ENCODE measurements at regions not wholly inside any gene's neighbourhood (a gene's known extent, or its start where the extent isn't known, plus 50 kb on each side); places are given as distances from the start of the nearest gene placed in this dataset.

DNA sequence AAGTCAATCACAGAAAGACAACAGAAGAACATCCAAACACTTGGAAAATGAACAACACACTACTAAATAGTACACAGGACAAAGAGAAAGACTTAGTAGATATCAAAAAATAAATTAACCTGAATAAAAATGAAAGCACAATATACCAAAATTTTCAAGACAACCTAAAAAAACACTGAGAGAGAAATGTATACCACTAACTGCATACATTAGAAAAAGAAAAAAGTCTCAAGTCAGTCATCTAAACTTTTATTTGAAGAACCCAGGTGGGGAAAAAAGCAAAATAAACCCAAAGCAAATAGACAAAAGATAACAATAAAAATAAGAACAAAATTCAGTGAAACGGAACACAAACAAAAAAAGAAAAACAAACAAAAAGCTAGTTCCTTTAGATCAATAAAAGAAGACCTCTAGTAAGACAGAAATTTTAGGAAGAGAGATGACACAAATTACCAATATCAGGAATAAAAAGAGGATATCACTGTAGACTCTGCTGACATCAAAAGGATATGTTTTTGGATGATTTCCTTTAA is 172.8 kb downstream of the TRIM27 start:
- Mint-ChIP-seq H3K4me3 (no peak overlapping the region), H3K27ac (no peak overlapping the region), H3K36me3 (peaks cover 0 to 4% of the 10 kb centered on the region in 2 donors), H3K27me3 (peaks cover 35 to 41% of the 10 kb centered on the region in 2 donors), H3K4me1 (no peaks in the 10 kb centered on the region), H3K9me3 (peaks cover 6 to 41% (median 33%) of the 10 kb centered on the region in 8 donors)
- ChIA-PET CTCF (ENCODE audit: partially characterized antibody) (no interaction called here), POLR2A (ENCODE audit: partially characterized antibody) (no interaction called here)
- H3K4me3 ChIP-seq (ENCODE audit: low read length in 2 of 2) = no peak overlapping the region
- no peaks in the 10 kb centered on the region for H3K9me3 ChIP-seq (ENCODE audit: control insufficient read depth in 1 of 2, low read length in 2 of 2)
- H3K36me3 ChIP-seq (ENCODE audit: insufficient read depth, low read length) = no peaks in the 10 kb centered on the region
- H3K27me3 ChIP-seq (ENCODE audit: insufficient read depth, low read length) = peaks cover 6% of the 10 kb centered on the region
- intact Hi-C loops (cut with micrococcal nuclease) = no loop called here
- DNase-seq = no peak
- no peaks in the 10 kb centered on the region for H3K4me1 ChIP-seq (ENCODE audit: insufficient read depth, low read length)
- no peak overlapping the region for H3K27ac ChIP-seq (ENCODE audit: low read depth, low read length)

- H3K9me3 Mint-ChIP-seq = peaks cover 6 to 39% (median 31%) of the 10 kb centered on the region in 8 donors
- Histone ChIP-seq H3K4me1 (ENCODE audit: insufficient read depth, low read length) (no peaks in the 10 kb centered on the region), H3K36me3 (ENCODE audit: insufficient read depth, low read length) (no peaks in the 10 kb centered on the region), H3K4me3 (ENCODE audit: low read length in 2 of 2) (no peak overlapping the region), H3K27ac (ENCODE audit: low read depth, low read length) (no peak overlapping the region), H3K27me3 (ENCODE audit: insufficient read depth, low read length) (peaks cover 6% of the 10 kb centered on the region), H3K9me3 (ENCODE audit: control insufficient read depth in 1 of 2, low read length in 2 of 2) (no peaks in the 10 kb centered on the region)
- ChIA-PET CTCF (ENCODE audit: partially characterized antibody) (no interaction called here), POLR2A (ENCODE audit: partially characterized antibody) (no interaction called here)
- intact Hi-C loops (cut with micrococcal nuclease) = no loop called here
- no peaks in the 10 kb centered on the region for H3K4me1 Mint-ChIP-seq
- peaks cover 35 to 38% of the 10 kb centered on the region in 2 donors for H3K27me3 Mint-ChIP-seq
- no peak for DNase-seq
- no peak overlapping the region for H3K4me3 Mint-ChIP-seq
- H3K36me3 Mint-ChIP-seq = peaks cover 0 to 4% of the 10 kb centered on the region in 2 donors
- no peak overlapping the region for H3K27ac Mint-ChIP-seq
These were observed 172.3 kb downstream of the TRIM27 start for GRCh38 chr6:28751514-28751913.

DNA sequence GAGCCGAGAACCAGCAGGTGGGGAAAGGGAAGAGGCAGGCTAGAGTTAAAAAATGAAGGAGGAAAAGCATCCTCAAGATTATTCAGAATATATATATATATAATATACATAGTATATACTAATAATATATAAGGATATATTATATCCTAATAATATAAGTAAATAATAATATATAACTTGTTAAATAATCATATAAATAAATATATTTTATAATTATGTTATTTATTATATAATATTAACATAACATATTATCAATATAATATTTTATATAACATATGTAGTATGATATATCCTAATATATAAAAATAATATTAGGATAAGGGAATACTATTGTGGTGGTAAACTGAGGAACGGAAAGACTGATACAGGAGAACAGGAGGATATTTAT is 171.8 kb downstream of the TRIM27 start:
- Mint-ChIP-seq H3K36me3 (peaks cover 0 to 4% of the 10 kb centered on the region in 2 donors), H3K4me1 (no peaks in the 10 kb centered on the region), H3K9me3 (peaks cover 6 to 38% (median 31%) of the 10 kb centered on the region in 8 donors), H3K27me3 (peaks cover 37 to 39% of the 10 kb centered on the region in 2 donors), H3K27ac (no peak overlapping the region), H3K4me3 (no peak overlapping the region)
- Histone ChIP-seq H3K4me1 (ENCODE audit: insufficient read depth, low read length) (no peaks in the 10 kb centered on the region), H3K9me3 (ENCODE audit: control insufficient read depth in 1 of 2, low read length in 2 of 2) (no peaks in the 10 kb centered on the region), H3K27me3 (ENCODE audit: insufficient read depth, low read length) (peaks cover 6% of the 10 kb centered on the region), H3K27ac (ENCODE audit: low read depth, low read length) (no peak overlapping the region), H3K36me3 (ENCODE audit: insufficient read depth, low read length) (no peaks in the 10 kb centered on the region), H3K4me3 (ENCODE audit: low read length in 2 of 2) (no peak overlapping the region)
- ChIA-PET CTCF (ENCODE audit: partially characterized antibody) (no interaction called here), POLR2A (ENCODE audit: partially characterized antibody) (no interaction called here)
- no peak for DNase-seq
- intact Hi-C loops (cut with micrococcal nuclease) = no loop called here

DNA sequence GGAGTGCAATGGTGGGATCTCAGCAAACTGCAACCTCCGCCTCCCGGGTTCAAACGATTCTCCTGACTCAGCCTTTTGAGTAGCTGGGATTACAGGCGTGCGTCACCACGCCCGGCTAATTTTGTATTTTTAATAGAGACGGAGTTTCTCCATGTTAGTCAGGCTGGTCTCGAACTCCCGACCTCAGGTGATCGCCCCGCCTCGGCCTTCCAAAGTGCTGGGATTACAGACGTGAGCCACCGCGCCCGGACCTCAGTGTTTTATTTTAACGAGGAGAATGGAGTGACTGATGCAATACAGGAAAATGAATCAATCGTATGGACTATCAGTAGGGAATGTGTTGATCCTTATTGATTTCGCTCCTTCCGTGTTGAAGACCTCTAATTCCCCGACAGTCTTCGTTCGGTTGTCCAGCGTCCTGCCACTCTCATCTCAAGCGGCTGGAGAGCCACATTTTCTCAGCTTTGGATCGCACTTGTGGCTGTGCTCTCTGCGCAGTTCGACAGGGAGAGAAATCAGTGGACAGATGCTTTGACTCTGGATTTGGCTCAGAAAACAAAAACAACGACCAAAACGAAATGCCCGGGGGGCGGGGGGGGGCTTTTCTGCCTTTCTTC is 166.2 kb downstream of the TRIM27 start:
- ChIA-PET CTCF (ENCODE audit: partially characterized antibody) (no interaction called here), POLR2A (ENCODE audit: partially characterized antibody) (no interaction called here)
- intact Hi-C loops (cut with micrococcal nuclease) = no loop called here
- peaks cover 36 to 39% of the 10 kb centered on the region in 2 donors for H3K27me3 Mint-ChIP-seq
- H3K36me3 ChIP-seq (ENCODE audit: insufficient read depth, low read length) = no peaks in the 10 kb centered on the region
- H3K27me3 ChIP-seq (ENCODE audit: insufficient read depth, low read length) = peaks cover 4% of the 10 kb centered on the region
- H3K9me3 Mint-ChIP-seq = peaks cover 0 to 11% (median 4%) of the 10 kb centered on the region in 8 donors
- no peak overlapping the region for H3K27ac Mint-ChIP-seq
- H3K9me3 ChIP-seq (ENCODE audit: control insufficient read depth in 1 of 2, low read length in 2 of 2) = no peaks in the 10 kb centered on the region
- H3K4me3 Mint-ChIP-seq = no peak overlapping the region
- H3K36me3 Mint-ChIP-seq = no peaks in the 10 kb centered on the region
- no peak overlapping the region for H3K27ac ChIP-seq (ENCODE audit: low read depth, low read length)
- H3K4me3 ChIP-seq (ENCODE audit: low read length in 2 of 2) = no peak overlapping the region
- no peaks in the 10 kb centered on the region for H3K4me1 ChIP-seq (ENCODE audit: insufficient read depth, low read length)
- DNase-seq = no peak
- H3K4me1 Mint-ChIP-seq = peaks cover 0 to 2% (median 0%) of the 10 kb centered on the region in 4 donors

GRCh38 chr6:28758046-28758817 is 165.6 kb downstream of the TRIM27 start:
- H3K4me1 Mint-ChIP-seq = peaks cover 0 to 2% (median 0%) of the 10 kb centered on the region in 4 donors
- DNase-seq = no peak
- no peaks in the 10 kb centered on the region for H3K4me1 ChIP-seq (ENCODE audit: insufficient read depth, low read length)
- peaks cover 4% of the 10 kb centered on the region for H3K27me3 ChIP-seq (ENCODE audit: insufficient read depth, low read length)
- H3K4me3 ChIP-seq (ENCODE audit: low read length in 2 of 2) = no peak overlapping the region
- H3K36me3 ChIP-seq (ENCODE audit: insufficient read depth, low read length) = no peaks in the 10 kb centered on the region
- H3K9me3 ChIP-seq (ENCODE audit: control insufficient read depth in 1 of 2, low read length in 2 of 2) = no peaks in the 10 kb centered on the region
- H3K27ac Mint-ChIP-seq = no peak overlapping the region
- ChIA-PET CTCF (ENCODE audit: partially characterized antibody) (no interaction called here), POLR2A (ENCODE audit: partially characterized antibody) (no interaction called here)
- H3K27me3 Mint-ChIP-seq = peaks cover 39 to 43% of the 10 kb centered on the region in 2 donors
- intact Hi-C loops (cut with micrococcal nuclease) = no loop called here
- no peak overlapping the region for H3K27ac ChIP-seq (ENCODE audit: low read depth, low read length)
- H3K9me3 Mint-ChIP-seq = peaks cover 0 to 15% (median 4%) of the 10 kb centered on the region in 8 donors
- H3K36me3 Mint-ChIP-seq = no peaks in the 10 kb centered on the region
- no peak overlapping the region for H3K4me3 Mint-ChIP-seq

DNA sequence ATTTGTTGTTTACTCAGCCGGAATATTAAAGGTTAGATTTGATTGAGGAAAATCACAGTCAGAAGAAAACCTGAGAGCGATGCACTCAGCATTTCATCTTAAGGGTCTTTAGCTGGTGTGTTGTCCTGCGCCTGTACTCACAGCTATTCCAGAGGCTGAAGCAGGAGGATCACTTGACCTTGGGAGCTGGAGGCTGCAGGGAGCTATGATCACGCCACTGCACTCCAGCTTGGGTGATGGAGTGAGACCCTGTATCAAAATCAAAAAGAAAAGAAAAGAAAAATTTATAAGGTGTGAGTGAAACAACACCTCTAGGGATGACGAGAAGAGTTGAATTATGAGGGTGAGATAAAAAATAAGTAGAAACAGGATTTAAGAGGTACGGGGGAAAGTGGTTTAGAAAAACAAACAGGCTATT is 165.0 kb downstream of the TRIM27 start:
- Mint-ChIP-seq H3K9me3 (peaks cover 0 to 17% (median 5%) of the 10 kb centered on the region in 8 donors), H3K27me3 (peaks cover 39 to 48% of the 10 kb centered on the region in 2 donors), H3K4me1 (peaks cover 0 to 2% (median 0%) of the 10 kb centered on the region in 4 donors), H3K4me3 (no peak overlapping the region), H3K36me3 (no peaks in the 10 kb centered on the region), H3K27ac (no peak overlapping the region)
- H3K4me3 ChIP-seq (ENCODE audit: low read length in 2 of 2) = no peak overlapping the region
- no peaks in the 10 kb centered on the region for H3K4me1 ChIP-seq (ENCODE audit: insufficient read depth, low read length)
- POLR2A ChIA-PET (ENCODE audit: partially characterized antibody) = no interaction called here
- peaks cover 7% of the 10 kb centered on the region for H3K27me3 ChIP-seq (ENCODE audit: insufficient read depth, low read length)
- CTCF ChIA-PET (ENCODE audit: partially characterized antibody) = no interaction called here
- H3K36me3 ChIP-seq (ENCODE audit: insufficient read depth, low read length) = no peaks in the 10 kb centered on the region
- H3K9me3 ChIP-seq (ENCODE audit: control insufficient read depth in 1 of 2, low read length in 2 of 2) = no peaks in the 10 kb centered on the region
- intact Hi-C loops (cut with micrococcal nuclease) = no loop called here
- H3K27ac ChIP-seq (ENCODE audit: low read depth, low read length) = no peak overlapping the region
- no peak for DNase-seq

- H3K27me3 ChIP-seq (ENCODE audit: insufficient read depth, low read length) = peaks cover 26% of the 10 kb centered on the region
- intact Hi-C loops (cut with micrococcal nuclease) = no loop called here
These were observed 159.6 kb downstream of the TRIM27 start for GRCh38 chr6:28764014-28764723.

More at GRCh38 chr6:28764014-28764723, 159.6 kb downstream of the TRIM27 start:
- no peaks in the 10 kb centered on the region for H3K4me1 Mint-ChIP-seq
- POLR2A ChIA-PET (ENCODE audit: partially characterized antibody) = no interaction called here
- no peak overlapping the region for H3K27ac ChIP-seq (ENCODE audit: low read depth, low read length)
- peaks cover 62 to 70% of the 10 kb centered on the region in 2 donors for H3K27me3 Mint-ChIP-seq
- peaks cover 0 to 3% of the 10 kb centered on the region in 2 donors for H3K36me3 Mint-ChIP-seq
- no peaks in the 10 kb centered on the region for H3K9me3 ChIP-seq (ENCODE audit: control insufficient read depth in 1 of 2, low read length in 2 of 2)
- H3K9me3 Mint-ChIP-seq = peaks cover 3 to 46% (median 32%) of the 10 kb centered on the region in 8 donors
- H3K27ac Mint-ChIP-seq = no peak overlapping the region
- no peak for DNase-seq
- CTCF ChIA-PET (ENCODE audit: partially characterized antibody) = no interaction called here
- no peak overlapping the region for H3K4me3 Mint-ChIP-seq
- H3K4me1 ChIP-seq (ENCODE audit: insufficient read depth, low read length) = no peaks in the 10 kb centered on the region
- no peaks in the 10 kb centered on the region for H3K36me3 ChIP-seq (ENCODE audit: insufficient read depth, low read length)
- no peak overlapping the region for H3K4me3 ChIP-seq (ENCODE audit: low read length in 2 of 2)

All from CD4-positive, alpha-beta memory T cell (primary cell).